IPS-18a (cell line): ENCODE measurements at regions not wholly inside any gene's neighbourhood (a gene's known extent, or its start where the extent isn't known, plus 50 kb on each side); places are given as distances from the start of the nearest gene placed in this dataset.
"Not testable (repeated sequence)": the region's sequence is repeated elsewhere in the genome, so short reads cannot be mapped to it uniquely, and the experiment has no call there.

ENCODE experiments used
- H3K27ac ChIP-seq: one replicate; pipeline ENCODE4 v1.5.1; 2013; ENCODE audit warnings: low read length
- H3K27me3 ChIP-seq: one replicate; pipeline ENCODE4 v1.6.1; 2013; ENCODE audit warnings: mild to moderate bottlenecking, low read length; ENCODE audit not compliant: control insufficient read depth, insufficient read depth
- H3K36me3 ChIP-seq: one replicate; pipeline ENCODE4 v1.6.1; 2013; ENCODE audit warnings: low read depth, low read length; ENCODE audit not compliant: control insufficient read depth
- H3K4me1 ChIP-seq: one replicate; pipeline ENCODE4 v1.6.1; 2013; ENCODE audit warnings: low read depth, low read length; ENCODE audit not compliant: control insufficient read depth
- H3K4me3 ChIP-seq: one replicate; pipeline ENCODE4 v1.5.1; 2013; ENCODE audit warnings: low read length
- H3K9ac ChIP-seq: one replicate; pipeline ENCODE4 v1.6.1; 2013; ENCODE audit warnings: mild to moderate bottlenecking, low read length, moderate library complexity
- H3K9me3 ChIP-seq: one replicate; pipeline ENCODE4 v1.6.1; 2013; ENCODE audit warnings: low read depth, low read length; ENCODE audit not compliant: control insufficient read depth

DNA sequence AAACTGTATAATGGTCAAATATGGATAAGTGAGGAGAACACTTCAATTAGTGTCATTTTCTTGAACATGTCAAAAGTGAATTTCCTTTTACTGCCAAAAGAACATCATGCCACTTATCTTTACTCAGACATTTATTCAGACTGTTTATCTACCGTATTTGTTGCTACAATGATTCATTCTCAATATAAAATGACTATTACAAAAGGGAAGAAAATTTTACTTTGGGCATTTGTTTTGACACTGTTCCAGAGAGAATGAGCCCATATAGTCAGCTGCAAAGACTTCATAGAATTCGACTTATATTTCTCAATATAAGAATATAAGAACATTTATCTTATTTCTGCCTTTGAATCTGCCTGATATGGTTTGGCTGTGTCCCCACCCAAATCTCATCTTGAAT is 1699.1 kb downstream of the BRINP3 start:
- Histone ChIP-seq H3K9ac (no peak overlapping the region), H3K27me3 (no peaks in the 10 kb centered on the region), H3K4me3 (no peak overlapping the region), H3K27ac (no peak overlapping the region), H3K36me3 (no peaks in the 10 kb centered on the region), H3K4me1 (no peaks in the 10 kb centered on the region), H3K9me3 (peaks cover 3% of the 10 kb centered on the region)

DNA sequence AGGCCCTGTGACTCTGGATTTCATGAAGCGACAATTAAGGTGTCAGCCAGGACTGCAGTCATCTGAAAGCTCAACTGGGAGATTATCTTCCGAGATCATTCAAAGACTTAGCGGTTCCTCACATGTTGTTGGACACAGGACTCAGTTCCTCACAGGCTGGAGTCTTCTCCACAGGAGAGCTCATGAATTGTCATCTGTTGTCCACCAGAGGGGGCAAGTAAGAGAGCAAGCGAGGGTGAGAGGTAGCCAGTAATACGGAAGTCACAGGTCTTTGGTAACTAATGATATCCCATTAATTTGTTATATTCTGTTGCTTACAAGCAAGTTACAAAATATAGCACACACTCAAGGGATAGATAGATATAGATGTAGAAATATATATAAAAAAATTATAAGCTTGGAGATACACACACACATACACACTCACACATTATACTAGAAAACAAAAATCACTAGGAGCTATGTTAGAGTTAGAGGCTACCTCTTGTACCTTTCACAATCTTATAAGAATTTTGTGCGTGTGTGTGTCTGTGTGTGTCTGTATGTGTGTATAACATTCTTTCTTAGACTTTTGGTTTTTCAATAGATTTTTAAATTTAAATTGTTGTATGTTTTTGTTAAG is 1695.3 kb downstream of the BRINP3 start:
- Histone ChIP-seq H3K4me3 (no peak overlapping the region), H3K9me3 (no peaks in the 10 kb centered on the region), H3K9ac (no peak overlapping the region), H3K4me1 (no peaks in the 10 kb centered on the region), H3K27ac (no peak overlapping the region), H3K36me3 (no peaks in the 10 kb centered on the region), H3K27me3 (no peaks in the 10 kb centered on the region)

DNA sequence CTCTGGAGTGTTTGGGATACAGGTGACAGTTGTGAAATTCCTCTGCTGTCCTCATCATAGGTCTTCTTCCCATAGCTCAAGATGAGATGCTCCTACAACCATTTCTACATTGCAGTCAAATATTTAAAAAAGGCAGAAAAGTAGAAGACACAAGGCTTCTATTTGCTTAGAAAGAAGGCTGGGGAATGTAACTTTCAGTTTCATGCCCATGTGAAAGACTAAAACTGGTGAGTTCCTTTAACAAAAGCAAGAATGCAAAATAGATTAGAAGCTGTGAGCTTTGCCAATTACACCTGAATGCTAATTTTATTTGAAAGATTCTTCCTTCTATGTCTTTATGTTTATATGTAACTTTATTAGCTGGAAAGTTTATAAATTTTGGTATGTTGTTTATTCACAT is 1682.7 kb downstream of the BRINP3 start:
- Histone ChIP-seq H3K4me1 (no peaks in the 10 kb centered on the region), H3K36me3 (no peaks in the 10 kb centered on the region), H3K9me3 (no peaks in the 10 kb centered on the region), H3K9ac (no peak overlapping the region), H3K27me3 (no peaks in the 10 kb centered on the region), H3K27ac (no peak overlapping the region), H3K4me3 (no peak overlapping the region)

DNA sequence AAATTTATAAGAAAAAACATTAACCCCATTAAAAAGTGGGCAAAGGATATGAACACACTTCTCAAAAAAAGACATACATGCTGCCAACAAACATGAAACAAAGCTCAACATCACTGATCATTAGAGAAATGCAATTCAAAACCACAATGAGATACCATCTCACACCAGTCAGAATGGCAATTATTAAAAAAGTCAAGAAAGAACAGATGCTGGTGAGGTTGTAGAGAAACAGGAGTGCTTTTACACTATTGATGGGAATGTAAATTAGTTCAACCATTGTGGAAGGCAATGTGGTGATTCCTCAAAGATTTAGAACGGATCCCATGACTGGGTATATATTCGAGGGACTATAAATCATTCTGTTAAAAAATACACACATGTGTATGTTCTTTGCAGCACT is 1665.5 kb downstream of the BRINP3 start:
- not testable (repeated sequence) for H3K4me1 ChIP-seq, H3K36me3 ChIP-seq, H3K27me3 ChIP-seq, H3K9me3 ChIP-seq, H3K4me3 ChIP-seq, H3K9ac ChIP-seq, H3K27ac ChIP-seq

DNA sequence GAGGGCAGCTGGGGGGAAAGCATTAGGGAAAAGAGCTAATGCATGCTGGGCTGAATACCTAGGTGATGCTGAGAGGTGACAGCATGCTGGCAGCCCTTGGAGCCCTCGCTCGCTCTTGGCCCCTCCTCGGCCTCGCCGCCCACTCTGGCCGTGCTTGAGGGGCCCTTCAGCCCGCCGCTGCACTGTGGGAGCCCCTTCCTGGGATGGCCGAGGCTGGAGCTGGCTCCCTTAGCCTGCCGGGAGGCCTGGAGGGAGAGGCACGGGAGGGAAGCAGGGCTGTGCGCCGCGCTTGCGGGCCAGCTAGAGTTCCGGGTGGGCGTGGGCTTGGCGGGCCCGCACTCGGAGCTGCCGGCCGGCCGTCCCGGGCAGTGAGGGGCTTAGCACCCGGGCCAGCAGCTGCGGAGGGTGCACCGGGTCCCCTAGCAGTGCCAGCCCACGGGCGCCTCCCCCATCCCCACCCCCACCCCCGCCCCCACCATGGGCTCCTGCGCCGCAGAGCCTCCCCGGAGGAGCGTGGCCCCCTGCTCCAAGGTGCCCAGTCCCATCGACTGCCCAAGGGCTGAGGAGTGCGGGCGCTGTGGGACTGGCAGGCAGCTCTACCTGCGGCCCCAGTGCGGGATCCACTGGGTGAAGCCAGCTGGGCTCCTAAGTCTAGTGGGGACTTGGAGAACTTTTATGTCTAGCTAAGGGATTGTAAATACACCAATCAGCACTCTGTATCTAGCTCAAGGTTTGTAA is 1664.7 kb downstream of the BRINP3 start:
- H3K27me3 ChIP-seq, H3K9ac ChIP-seq, H3K27ac ChIP-seq, H3K36me3 ChIP-seq, H3K4me1 ChIP-seq, H3K4me3 ChIP-seq, H3K9me3 ChIP-seq: not testable (repeated sequence)

DNA sequence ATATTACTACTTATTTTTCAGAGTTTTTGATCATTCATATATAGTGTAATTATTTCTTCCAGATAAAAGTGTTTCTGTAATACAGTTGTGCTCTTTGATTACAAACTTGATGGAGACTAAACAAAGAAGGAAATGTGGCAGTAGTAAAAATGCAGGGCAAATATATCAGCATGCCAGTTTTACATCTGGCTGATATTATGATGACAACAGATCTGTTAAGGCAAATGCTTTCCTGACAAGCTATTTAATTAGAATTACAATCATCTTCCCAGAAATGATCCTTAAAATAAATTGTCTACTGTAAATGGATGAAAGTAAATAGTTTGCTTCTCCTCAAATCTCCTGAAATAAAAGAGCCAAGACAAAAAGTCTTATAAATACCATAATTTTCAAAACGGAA is 1659.8 kb downstream of the BRINP3 start:
- no peaks in the 10 kb centered on the region for H3K4me1 ChIP-seq
- no peaks in the 10 kb centered on the region for H3K36me3 ChIP-seq
- no peaks in the 10 kb centered on the region for H3K27me3 ChIP-seq
- no peak overlapping the region for H3K4me3 ChIP-seq
- no peaks in the 10 kb centered on the region for H3K9me3 ChIP-seq
- H3K9ac ChIP-seq = no peak overlapping the region
- no peak overlapping the region for H3K27ac ChIP-seq

DNA sequence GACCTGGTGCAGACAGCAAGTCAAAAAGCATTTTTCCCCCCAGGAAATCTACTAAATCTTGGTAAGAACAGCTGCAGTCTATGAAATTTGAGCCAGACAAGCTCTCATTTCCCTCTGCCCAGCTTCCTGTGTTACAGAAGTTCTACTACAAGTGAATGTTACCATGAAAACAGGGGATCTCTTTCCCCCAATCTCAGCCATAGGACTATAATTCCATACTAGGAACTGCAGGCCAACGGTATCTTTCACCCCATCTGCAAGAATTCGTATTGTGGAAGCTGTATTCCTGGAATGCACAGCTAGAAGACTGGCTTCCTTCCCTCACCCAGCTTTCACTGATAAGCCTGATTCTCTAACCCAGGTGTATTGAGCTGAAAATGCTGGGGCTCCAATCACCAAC is 1655.4 kb downstream of the BRINP3 start:
- no peak overlapping the region for H3K27ac ChIP-seq

DNA sequence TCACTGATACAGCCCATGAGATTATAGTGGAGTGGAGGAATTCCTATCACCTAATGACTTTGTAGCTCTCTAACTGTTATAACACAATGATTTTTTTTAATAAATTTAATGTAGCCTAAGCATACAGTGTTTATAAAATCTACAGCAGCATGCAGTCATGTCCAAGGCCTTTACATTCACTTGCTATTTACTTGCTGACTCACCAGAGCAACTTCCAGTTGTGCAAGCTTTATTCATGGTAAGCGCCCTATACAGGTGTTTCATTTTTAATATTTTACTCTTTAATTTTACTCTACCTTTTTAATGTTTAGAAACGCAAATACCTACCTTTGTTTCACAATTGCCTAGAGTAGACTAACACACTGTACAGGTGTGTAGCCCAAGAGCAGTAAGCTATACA is 1652.2 kb downstream of the BRINP3 start:
- H3K9ac ChIP-seq = no peak overlapping the region
- H3K36me3 ChIP-seq = no peaks in the 10 kb centered on the region
- H3K27ac ChIP-seq = no peak overlapping the region
- H3K27me3 ChIP-seq = no peaks in the 10 kb centered on the region
- no peak overlapping the region for H3K4me3 ChIP-seq
- no peaks in the 10 kb centered on the region for H3K9me3 ChIP-seq
- H3K4me1 ChIP-seq = no peaks in the 10 kb centered on the region

More for the DNA sequence above, 1655.4 kb downstream of the BRINP3 start:
- H3K9ac ChIP-seq = no peak overlapping the region
- no peak overlapping the region for H3K4me3 ChIP-seq
- H3K36me3 ChIP-seq = no peaks in the 10 kb centered on the region
- H3K4me1 ChIP-seq = no peaks in the 10 kb centered on the region
- no peaks in the 10 kb centered on the region for H3K9me3 ChIP-seq
- H3K27me3 ChIP-seq = no peaks in the 10 kb centered on the region

DNA sequence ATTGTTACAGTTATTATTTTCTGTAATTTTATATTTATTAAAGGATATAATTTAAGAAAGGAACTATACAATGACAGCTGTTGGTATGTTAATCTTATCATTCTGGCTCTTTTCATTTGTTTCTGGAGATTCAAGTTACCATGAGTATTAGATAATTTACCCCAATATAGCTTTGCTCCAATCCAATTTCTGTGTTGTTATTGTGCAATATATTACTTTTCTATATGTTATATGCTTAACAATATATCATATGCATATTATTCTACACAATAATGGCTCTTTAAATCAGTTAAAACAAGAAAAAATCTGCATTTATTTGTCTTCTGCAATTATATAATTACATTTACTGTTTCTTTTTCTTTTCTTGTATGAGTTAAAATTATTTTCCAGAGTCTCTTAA is 1650.9 kb downstream of the BRINP3 start:
- Histone ChIP-seq H3K27me3 (no peaks in the 10 kb centered on the region), H3K36me3 (no peaks in the 10 kb centered on the region), H3K27ac (no peak overlapping the region), H3K4me3 (no peak overlapping the region), H3K9me3 (no peaks in the 10 kb centered on the region), H3K4me1 (no peaks in the 10 kb centered on the region), H3K9ac (no peak overlapping the region)

DNA sequence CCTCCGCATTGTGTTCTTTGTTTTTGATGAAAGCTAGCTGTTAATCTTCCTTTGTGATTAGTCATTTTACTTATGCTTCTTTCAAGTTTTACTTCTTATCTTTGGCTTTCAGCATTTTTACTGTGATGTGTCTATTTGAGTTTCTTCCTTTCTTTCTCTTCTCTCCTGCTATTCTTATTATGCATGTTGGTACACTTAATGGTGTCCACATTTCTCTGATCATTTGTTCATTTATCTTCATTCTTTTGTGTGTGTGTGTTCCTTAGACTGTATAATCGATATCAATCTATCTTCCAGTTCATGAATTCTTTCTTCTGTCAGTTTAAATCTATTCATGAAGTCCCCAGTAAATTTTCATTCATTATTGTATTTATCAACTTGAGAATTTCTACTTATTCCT is 1650.3 kb downstream of the BRINP3 start:
- no peaks in the 10 kb centered on the region for H3K4me1 ChIP-seq
- H3K27ac ChIP-seq = no peak overlapping the region
- no peaks in the 10 kb centered on the region for H3K27me3 ChIP-seq
- no peak overlapping the region for H3K4me3 ChIP-seq
- H3K9ac ChIP-seq = no peak overlapping the region
- no peaks in the 10 kb centered on the region for H3K9me3 ChIP-seq
- H3K36me3 ChIP-seq = no peaks in the 10 kb centered on the region

DNA sequence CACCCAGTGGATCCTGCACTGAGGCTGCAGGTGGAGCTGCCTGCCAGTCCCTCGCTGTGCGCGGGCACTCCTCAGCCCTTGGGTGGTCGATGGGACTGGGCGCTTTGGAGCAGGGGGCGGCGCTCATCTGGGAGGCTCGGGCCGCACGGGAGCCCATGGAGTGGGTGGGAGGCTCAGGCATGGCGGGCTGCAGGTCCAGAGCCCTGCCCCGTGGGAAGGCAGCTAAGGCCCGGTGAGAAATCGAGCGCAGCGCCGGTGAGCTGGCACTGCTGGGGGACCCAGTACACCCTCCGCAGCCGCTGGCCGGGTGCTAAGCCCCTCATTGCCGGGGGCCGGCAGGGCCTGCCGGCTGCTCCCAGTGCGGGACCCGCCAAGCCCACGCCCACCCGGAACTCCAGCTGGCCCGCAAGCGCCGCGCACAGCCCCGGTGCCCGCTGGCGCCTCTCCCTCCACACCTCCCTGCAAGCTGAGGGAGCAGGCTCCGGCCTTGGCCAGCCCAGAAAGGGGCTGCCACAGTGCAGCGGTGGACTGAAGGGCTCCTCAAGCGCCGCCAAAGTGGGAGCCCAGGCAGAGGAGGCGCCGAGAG is 1636.5 kb downstream of the BRINP3 start:
- H3K4me1 ChIP-seq, H3K27ac ChIP-seq, H3K9ac ChIP-seq, H3K27me3 ChIP-seq, H3K4me3 ChIP-seq, H3K36me3 ChIP-seq, H3K9me3 ChIP-seq: not testable (repeated sequence)

DNA sequence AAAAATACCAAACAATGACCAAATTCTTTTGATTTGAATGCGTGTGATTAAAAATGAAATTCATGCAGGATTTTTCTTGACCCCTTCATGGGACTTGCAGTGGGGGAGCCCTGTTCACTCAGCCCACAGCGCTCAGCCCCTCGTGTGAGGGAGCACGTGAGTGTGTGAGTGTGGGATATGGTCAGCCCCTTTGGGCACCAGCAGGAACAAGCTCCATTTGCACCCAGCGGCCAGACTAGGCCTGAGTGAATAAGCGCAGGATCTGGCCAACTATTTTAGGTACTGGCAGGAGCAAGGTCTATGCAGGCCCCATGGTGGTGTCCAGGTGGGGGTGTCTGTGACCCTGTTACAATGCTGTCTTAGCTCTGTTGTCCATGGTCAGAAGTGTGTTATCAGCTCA is 1631.2 kb downstream of the BRINP3 start:
- Histone ChIP-seq H3K36me3 (no peaks in the 10 kb centered on the region), H3K27ac (no peak overlapping the region), H3K9ac (no peak overlapping the region), H3K4me3 (no peak overlapping the region), H3K27me3 (no peaks in the 10 kb centered on the region), H3K4me1 (no peaks in the 10 kb centered on the region), H3K9me3 (no peaks in the 10 kb centered on the region)
